22Rv1 (cell line): ENCODE measurements at regions not wholly inside any gene's neighbourhood (a gene's known extent, or its start where the extent isn't known, plus 50 kb on each side); places are given as distances from the start of the nearest gene placed in this dataset.

Source experiments
- H3K27ac ChIP-seq: fragments of 450-650 bp; 2 replicates; pipeline ENCODE4 v1.5.1; 2017
- ZFX ChIP-seq: fragments of 450-650 bp; IDR thresholded peaks from 2 replicates; pipeline ENCODE4 v1.6.1; 2017; ENCODE audit warnings: antibody characterized with exemption, borderline replicate concordance
- TF ChIP-seq, protein P1 (sequence below): fragments of 450-650 bp; IDR thresholded peaks from 2 replicates; pipeline ENCODE4 v1.5.1; 2017; ENCODE audit warnings: mild to moderate bottlenecking

DNA sequence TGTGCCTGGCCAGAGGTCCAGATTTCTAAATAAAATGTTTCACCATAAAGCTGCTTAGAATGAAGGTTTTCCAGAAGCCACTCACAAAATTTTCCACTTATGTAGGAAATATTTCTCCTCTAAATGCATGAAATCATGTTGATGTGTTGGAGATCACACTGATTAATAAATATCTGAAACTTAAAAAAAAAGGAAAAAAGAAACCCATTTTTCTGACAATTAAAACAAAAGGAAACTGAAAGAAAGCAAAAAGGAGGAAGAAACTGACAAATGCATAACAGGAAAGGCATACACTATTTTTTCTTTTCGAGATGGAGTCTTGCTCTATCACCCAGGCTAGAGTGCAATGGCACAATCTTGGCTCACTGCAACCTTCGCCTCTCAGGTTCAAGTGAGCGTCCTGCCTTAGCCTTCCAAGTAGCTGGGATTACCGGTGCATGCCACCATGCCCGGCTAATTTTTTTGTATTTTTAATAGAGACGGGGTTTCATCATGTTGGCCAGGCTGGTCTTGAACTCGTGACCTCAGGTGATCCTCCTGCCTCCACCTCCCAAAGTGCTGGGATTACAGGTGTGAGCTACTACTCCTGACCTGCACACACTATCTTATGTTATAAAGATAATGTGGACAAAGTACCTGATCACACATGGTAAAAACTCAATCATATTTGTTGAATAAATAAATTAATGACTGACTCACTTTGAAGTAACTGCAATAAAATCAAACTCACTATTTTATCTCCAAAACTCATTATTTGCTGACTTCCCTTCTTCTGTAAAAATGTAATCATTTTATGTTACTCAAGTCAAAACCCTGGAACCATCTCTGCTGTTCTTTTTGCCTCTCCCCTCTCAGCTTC, 149.8 kb upstream of the NR5A2 start:
- no peak overlapping the region for H3K27ac ChIP-seq

DNA sequence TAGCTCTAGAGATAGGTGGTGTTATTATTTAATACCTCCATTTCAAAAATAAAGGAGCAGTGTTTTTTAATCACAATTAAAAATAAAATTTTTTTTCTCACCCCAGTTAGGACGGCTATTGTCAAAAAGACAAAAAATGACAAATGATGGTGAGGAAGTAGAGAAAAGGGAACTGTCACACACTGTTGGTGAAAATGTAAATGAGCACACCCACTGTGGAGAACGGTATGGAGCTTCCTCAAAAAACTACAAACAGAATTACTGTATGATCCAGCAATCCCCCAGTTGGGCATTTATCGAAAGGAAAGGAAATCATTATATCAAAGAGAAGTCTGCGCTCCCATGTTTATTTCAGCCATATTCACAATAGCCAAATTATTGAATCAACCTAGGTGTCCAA, 148.7 kb upstream of the NR5A2 start:
- no peak for TF ChIP-seq ZFX
- TF ChIP-seq, protein P1, sequence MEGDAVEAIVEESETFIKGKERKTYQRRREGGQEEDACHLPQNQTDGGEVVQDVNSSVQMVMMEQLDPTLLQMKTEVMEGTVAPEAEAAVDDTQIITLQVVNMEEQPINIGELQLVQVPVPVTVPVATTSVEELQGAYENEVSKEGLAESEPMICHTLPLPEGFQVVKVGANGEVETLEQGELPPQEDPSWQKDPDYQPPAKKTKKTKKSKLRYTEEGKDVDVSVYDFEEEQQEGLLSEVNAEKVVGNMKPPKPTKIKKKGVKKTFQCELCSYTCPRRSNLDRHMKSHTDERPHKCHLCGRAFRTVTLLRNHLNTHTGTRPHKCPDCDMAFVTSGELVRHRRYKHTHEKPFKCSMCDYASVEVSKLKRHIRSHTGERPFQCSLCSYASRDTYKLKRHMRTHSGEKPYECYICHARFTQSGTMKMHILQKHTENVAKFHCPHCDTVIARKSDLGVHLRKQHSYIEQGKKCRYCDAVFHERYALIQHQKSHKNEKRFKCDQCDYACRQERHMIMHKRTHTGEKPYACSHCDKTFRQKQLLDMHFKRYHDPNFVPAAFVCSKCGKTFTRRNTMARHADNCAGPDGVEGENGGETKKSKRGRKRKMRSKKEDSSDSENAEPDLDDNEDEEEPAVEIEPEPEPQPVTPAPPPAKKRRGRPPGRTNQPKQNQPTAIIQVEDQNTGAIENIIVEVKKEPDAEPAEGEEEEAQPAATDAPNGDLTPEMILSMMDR = no peak
- H3K27ac ChIP-seq = no peak overlapping the region

More for the DNA sequence above, 149.8 kb upstream of the NR5A2 start:
- TF ChIP-seq, protein P1 = no peak
- no peak for TF ChIP-seq ZFX

DNA sequence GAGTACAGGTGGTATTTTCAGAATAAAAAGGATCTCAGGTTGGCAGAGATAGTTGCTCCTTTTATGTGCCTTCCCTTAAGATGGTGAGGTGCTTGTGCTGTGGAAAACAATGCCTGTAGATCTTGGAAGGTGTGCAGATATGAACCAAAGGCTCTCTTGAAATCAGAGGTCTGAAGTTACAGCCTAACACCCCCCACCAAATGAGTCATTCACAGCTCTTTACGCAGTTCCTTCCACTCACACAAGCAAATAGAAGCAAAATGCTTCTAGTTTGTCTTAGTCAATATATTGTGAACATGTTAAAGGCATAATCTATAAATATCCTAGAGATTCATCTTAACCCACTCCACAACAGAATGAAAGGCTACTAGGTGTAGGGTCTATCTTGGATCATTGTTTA, 128.9 kb upstream of the NR5A2 start:
- no peak overlapping the region for H3K27ac ChIP-seq
- TF ChIP-seq, protein P1 = no peak
- TF ChIP-seq ZFX = no peak

DNA sequence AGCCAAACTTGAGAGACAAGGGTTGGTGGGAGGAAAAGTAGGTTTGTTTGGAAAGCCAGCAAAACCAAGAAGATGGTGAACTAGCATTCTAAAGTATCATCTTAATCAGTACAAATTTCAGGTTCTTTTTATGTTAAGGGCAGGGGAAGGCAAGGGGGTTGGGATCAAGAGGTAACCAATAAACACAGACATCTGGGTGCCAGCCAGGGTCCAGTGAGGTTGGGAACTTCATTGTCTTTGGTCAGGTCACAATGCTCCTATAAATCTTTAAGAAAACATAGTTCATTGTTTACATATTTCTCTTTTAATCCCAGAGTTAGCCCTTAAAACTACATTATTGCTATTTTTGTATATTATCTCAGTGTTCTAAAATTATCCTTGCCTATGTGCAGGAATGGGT, 126.2 kb upstream of the NR5A2 start:
- no peak for TF ChIP-seq ZFX
- TF ChIP-seq, protein P1 = no peak
- no peak overlapping the region for H3K27ac ChIP-seq

DNA sequence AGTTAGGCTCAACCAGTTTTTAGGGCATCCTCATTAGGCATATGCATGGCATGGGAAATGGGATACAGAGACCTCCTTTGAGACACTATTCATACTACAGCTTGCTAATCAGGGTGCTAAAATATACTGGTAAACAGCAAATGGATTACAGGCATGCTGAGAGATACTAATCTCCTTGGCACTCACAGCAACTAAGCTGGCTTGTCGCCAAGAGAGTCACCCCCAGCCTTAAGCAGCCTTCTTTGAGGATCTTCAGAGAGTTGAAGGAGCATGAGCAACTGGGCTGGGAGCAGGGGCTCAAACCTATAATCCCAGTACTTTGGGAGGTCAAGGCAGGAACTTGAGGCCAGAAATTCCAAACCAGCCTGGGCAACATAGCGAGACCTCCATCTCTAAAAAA, 120.1 kb upstream of the NR5A2 start:
- H3K27ac ChIP-seq = no peak overlapping the region
- TF ChIP-seq ZFX = no peak
- TF ChIP-seq, protein P1 = no peak

DNA sequence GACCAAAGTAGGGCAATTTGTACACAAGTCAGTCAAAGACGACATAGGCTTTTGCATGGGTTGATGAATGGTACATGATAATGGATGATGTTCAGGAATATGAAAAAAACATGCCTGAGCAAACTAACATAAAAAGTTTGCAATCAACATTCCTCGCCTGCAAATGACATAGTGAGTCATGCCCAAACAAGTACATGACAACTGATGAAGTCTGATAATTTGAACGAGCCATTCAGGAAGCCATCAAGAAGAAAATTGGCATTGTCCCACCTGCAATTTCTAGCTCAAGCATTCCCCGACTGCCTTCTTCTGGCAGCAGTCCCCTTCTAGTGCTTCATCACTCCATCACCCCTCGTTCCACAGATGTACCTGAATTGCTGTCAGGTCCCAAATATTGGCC, 118.4 kb upstream of the NR5A2 start:
- H3K27ac ChIP-seq = no peak overlapping the region
- TF ChIP-seq, protein P1 = no peak
- no peak for TF ChIP-seq ZFX

DNA sequence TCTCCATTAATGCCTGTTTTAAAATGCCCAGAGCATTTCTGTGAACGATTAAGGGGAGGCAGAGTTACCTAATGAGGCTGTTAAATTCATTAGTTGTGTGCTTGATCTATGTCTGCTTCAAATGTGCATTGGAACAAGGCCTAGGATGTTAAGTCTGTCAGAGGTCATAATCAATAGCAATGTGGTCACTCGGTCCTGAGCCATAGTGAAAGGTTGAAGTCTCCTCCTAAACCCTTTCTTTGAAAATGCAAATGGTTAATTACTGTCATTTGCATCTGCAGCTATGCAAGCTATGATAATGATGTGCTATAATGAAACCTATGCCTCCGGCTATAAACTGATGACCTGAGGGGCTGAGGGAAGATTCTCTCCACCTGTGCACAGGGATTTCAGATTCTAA, 114.2 kb upstream of the NR5A2 start:
- TF ChIP-seq ZFX = no peak
- TF ChIP-seq, protein P1 = no peak
- H3K27ac ChIP-seq = no peak overlapping the region
